GM18517 (cell line): ENCODE measurements at regions not wholly inside any gene's neighbourhood (a gene's known extent, or its start where the extent isn't known, plus 50 kb on each side); places are given as distances from the start of the nearest gene placed in this dataset.

Experiments
- ATAC-seq: cut with Tn5 transposase; IDR thresholded peaks from one replicate; pipeline ENCODE4 v1.9.1; 2021; ENCODE audit warnings: mild to moderate bottlenecking, moderate library complexity; ENCODE audit not compliant: unreplicated experiment

DNA sequence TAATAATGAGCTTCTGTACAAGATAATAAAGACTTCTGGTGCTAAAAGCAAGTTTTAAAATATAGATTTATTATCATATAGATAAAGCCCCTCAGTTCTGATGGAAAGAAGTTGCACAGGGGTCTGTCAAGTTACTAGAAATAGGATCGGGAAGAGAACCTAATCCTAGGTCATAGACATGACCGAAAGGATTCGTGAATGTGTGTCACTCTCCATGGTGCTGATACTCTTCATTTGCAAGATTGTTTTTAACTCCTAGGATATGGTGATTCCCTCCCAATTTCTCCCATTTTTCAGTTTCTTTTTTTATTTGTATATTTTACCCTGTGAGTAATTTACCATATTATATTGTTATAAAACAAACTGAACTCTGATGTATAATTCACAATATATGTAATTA, 58.9 kb upstream of the CTNNA2 start:
- ATAC-seq: no peak

DNA sequence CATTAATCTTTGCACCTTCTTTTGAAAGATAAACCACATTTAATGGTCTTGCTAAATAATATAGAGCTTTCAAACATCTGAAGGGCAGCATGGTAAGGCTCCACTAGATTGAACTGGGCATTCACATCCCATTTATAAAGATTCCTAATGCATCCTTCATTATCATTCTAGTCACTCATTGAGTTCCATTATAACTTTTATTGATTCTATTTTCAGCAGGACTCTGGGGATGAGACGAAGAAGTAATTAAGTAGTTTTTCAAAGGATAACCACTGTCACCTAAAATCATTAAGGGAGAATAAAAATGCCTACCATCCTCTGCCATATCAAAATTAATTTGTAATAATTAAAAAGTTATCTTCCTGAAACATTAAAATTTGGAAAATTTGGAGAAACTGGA, 60.2 kb upstream of the CTNNA2 start:
- no peak for ATAC-seq

DNA sequence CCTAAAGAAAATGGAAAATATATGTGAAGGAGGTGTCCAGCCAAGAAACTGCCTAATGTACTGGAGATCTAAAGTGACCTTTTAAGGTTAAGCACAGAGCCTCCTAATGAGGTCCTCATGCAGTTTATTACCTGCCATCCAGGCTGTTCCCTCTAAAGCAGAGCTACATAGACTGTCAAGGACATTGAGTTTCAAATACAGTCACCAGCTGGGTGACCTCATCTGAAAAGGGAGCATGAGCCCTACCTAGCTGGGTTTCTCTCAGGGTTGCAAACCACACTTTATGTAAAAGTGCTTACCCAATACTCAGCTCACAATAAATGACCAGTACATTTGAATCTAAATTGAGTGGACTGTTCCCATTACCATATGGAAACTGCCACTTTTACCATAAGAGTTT, 65.4 kb upstream of the CTNNA2 start:
- no peak for ATAC-seq

DNA sequence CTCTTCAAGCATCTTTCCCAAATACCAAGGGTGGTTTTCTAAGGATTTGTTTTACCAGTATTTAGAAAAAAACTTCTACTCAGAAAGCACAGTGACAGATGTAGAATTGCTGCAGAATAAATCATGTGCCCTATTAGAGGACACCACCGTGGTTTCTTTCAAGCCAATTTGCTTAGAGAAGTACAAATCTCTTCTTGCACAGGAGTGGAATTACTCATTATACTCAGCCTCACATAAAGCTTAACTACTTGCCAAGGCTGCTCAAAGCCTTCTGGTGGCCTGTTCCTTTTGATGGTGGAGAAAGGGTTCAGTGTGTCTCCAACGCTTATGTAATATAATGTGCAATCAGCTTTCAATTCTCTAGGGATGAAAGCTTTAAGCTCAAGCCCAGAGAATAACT, 66.5 kb upstream of the CTNNA2 start:
- no peak for ATAC-seq

DNA sequence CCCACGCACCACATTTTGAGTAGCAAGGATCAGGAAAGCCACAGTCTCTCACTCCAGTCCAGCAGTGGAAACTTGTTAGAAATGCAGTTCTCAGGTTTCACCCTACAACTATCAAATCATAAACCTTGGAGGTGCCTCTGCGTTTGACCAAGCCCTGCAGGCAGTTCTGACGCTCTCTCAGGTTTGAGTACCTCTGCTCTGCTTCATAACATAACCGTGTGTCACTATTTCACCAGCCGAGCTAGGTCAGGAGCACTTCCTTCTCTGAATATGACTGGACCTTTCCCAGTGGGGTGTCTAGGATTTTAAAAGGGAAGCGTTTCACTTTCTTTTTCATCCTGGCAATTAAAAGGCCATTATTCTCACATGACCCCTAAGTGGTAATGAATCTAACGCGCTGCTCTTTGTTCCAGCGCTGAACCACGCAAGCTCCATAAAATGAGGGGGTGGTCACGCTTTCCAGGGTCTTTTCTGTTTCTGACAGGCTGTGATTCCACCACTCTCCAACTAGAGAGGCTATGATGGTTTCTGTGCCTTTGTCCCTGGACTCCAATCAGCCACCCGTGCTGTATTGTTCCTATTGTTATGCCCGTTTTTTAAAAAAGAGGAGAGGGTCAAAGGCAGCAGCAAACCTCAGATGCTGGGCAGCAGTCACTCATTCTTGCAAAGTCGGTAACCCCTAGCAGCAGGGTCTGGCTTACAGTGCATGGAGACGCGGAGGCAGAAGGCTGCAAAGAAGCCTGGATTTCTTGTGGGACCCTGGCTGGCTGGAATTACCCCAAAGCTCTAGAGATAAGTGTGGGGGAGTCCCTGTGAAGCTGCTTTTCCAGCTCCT, 75.2 kb upstream of the CTNNA2 start:
- no peak for ATAC-seq

- ATAC-seq: no peak
Observed at GRCh38 chr2:79434362-79434761, 78.5 kb upstream of the CTNNA2 start.

DNA sequence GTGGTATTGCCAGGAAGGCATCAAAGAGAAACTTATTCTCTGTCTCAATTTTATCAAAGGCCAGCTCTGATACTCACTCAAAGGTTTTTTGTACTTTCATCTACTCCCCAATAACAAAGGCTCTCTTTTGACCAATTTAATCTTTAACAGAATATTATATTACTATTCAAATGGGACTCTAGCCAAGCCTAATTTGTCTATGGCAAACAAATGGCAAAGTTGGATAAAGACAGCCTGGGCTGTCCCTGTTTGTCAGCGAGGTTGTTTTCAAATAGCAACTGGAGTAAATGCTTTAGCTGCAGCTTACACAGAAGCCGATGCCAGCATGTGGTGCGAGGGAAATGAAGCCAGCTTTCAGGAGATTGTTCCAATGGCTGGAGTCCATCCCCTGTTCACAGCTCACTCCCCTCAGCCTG, 80.1 kb upstream of the CTNNA2 start:
- ATAC-seq: no peak

DNA sequence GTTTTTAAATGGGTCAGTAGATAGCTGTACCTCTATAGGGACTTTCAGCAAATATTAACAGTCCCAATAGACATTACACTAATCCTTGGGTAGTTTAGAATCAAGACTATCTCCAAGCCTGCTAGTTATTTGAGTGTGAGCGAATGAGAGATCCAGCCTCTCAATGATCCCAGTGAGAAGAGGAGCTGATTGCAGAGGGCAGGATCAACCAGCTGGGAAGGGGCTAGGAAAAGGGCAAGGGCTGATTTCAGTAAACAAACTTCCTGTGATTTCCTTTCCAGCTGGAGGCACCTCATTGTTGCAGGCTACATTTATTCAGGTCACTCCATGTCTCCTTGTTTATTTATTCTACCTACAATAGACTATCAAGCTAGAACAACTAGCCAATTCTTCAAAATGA, 84.1 kb upstream of the CTNNA2 start:
- no peak for ATAC-seq

- ATAC-seq: no peak
Observed at GRCh38 chr2:79414690-79415089, 98.2 kb upstream of the CTNNA2 start.

- ATAC-seq: no peak
Observed at GRCh38 chr2:79394485-79394859, 118.4 kb upstream of the CTNNA2 start.

DNA sequence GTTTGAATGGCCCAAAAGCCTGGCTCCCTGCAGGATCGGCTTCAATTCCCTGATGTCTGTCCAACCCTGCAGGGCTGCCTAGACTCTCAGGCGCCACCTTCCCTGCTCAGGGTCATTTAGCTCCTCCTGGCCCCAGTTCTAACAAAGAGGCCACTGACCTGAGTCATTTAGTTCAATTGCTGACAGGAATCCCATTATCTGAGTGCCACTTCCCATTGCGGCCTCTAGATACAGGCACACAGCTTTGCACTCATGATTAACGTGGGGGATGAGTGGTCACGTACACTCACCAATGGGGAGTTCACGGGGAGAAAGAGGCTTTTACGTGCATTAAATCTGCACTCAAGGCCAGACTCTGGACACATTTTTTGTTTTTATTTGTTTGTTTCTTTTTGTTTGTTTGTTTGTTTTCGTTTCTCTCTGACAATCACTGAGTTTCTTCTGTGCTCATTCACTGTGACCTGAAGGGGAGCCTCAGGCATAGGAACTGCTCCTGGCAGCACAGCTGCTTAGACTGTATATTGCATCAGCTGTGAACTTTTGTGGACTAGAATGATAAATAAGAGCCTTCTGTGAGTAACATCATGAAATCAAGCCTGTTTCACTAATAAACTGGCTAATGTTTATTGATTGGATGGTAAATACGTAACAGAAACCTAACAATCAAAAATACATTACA, 118.9 kb upstream of the CTNNA2 start:
- ATAC-seq: no peak

DNA sequence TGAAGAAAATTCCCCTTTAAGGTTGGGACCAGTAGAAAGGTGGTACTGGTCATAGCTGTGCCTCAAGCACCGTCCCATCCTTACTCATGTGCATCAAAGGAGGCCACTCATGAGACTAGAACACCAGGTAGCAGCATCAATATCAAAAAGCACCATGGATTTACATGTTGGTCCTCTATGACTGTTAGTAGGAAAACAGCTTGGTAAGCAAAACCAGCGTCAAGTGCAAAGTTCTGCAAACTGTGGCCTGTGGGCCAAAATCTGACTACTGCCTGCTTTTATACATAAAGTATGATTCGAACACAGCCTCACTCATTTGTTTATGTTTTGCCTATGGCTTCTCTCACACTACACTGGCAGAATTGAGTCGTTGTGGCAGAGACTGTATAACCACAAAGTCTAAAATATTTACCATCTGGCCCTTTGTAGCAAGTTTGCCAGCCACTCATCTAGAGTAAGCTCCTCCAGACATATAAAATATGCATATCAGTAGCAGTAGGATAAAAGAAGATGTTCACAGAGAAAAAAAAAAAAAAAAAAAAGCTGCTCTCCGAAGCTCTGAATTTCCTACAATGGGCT, 119.7 kb upstream of the CTNNA2 start:
- ATAC-seq: no peak

GRCh38 chr2:79389481-79389880, 123.4 kb upstream of the CTNNA2 start:
- no peak for ATAC-seq

GRCh38 chr2:79388024-79388423, 124.8 kb upstream of the CTNNA2 start:
- no peak for ATAC-seq

GRCh38 chr2:79387431-79387830, 125.4 kb upstream of the CTNNA2 start:
- no peak for ATAC-seq

DNA sequence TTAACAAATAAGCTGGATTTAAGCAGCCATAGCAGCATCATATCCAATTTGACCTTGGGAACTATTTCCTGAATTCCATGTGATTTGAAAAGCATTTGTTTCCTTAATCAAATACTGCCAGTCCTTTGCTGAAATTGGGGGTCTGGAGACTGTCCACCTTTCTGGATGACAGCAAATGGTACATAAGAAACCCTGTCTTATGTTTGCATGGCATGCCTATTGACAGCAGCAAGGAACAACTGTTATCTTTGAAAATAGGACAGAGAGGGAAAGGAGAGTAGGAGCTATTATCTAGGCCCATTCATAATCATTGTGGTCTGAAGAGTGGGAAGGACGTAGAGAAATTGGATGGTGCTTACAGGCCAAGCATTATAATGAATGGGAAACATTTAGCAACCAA, 129.2 kb upstream of the CTNNA2 start:
- ATAC-seq: no peak

DNA sequence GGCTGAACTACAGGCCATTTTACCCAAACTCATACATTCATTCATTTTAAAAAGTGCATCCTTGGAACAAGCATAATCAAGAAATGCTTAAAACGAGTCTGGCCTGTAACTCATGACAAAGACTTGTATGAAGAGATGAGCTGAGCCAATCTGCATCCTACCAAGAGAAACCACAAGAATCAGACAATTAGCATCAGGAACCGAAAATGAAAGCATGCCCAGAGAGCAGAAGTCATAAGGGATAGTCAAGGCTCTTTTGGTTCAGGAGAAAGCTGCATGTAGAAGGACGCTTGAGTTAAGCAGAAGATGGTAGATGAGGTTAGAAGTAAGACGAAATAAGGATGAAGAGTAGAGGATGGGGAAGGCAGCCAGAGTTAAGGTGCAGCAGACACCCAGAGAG, 137.0 kb upstream of the CTNNA2 start:
- no peak for ATAC-seq

DNA sequence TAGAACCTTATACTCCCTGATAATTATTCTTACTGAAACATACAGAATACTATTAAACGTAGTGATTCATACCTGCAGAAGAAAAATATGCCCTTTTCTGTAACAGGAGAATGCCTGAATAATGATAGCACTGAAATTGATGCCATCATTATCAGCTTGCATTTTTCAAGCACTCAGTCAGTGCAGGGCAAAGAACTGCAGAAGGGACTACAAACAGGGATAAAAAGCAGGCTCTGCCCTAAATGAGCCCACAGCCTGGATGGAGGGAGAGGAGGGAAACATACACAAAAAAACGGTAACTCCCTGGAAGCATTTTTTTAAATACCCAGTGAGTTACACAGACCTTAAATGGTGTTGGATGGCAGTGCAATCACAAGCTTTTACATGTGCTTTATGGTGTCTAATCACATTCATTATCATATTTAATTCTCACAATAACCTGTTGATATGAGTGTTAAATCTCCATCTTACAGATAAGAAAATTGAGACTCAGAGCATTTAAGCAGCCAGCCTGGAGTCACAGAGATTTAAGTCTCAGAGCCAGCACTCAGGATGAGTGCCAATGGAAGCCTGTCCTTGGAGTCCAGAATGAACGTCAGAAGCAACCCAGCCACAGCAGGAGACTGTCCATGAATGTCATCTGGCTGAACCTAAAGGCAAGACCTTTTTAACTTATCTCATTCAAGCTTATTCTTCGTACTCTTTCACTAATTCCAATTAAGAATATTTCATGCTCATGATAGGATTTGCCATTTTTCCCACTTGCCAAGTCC, 139.3 kb upstream of the CTNNA2 start:
- ATAC-seq: no peak

DNA sequence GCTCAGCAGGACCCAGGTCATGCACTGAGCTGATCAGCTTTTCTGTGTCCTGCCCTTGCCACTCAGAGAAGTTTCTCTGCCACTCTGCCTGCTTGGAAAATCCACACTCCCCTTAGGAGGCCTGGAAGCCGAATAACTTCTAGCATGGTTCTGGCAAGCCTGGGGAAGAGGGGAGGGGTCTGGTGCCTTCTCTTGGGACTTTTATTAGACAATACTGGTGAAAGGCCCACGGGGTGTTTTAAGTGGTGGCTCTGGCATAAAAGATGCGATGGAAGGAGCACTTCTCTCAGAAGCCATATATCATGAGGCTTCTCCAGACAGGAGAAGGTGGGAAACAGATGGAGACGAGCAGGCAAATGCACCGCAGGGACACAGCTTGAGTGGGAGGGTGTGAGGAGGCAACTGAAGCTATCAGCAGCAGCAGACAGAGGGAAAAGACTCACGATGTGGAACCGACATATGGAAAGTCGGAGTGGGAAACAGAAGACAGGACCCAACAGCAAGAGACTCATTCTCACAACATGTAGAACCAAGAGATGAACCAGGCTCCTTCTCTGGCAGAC, 141.8 kb upstream of the CTNNA2 start:
- no peak for ATAC-seq

- no peak for ATAC-seq
Observed at GRCh38 chr2:79369127-79369526, 143.7 kb upstream of the CTNNA2 start.

- ATAC-seq: no peak
Observed at GRCh38 chr2:79368116-79368630, 144.7 kb upstream of the CTNNA2 start.
